AG09319 (cell line): ENCODE measurements at regions not wholly inside any gene's neighbourhood (a gene's known extent, or its start where the extent isn't known, plus 50 kb on each side); places are given as distances from the start of the nearest gene placed in this dataset.
"Not testable (repeated sequence)": the region's sequence is repeated elsewhere in the genome, so short reads cannot be mapped to it uniquely, and the experiment has no call there.

ENCODE experiments used
- DNase-seq: peaks from one replicate; pipeline ENCODE4 v3.0.0-alpha.2; 2010; ENCODE audit warnings: low read depth; ENCODE audit errors: extremely low read depth
- TF ChIP-seq, protein P1 (sequence below): IDR thresholded peaks from 2 replicates; pipeline ENCODE4 v1.5.1; 2011; ENCODE audit warnings: low read depth, mild to moderate bottlenecking, inconsistent platforms, low read length, moderate library complexity

DNA sequence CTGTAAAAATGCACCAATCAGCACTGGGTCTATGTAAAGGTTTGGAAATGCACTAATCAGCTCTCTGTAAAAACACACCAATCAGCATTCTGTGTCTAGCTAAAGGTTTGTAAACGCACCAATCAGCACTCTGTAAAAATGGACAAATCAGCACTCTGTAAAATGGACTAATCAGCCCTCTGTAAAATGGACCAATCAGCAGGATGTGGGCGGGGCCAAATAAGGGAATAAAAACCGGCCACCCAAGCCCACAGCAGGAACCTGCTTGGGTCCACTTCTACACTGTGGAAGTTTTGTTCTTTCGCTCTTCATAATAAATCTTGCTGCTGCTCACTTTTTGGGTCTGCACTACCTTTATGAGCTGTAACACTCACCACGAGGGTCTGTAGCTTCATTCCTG is 101.0 kb downstream of the SMC2 start:
- not testable (repeated sequence) for DNase-seq

DNA sequence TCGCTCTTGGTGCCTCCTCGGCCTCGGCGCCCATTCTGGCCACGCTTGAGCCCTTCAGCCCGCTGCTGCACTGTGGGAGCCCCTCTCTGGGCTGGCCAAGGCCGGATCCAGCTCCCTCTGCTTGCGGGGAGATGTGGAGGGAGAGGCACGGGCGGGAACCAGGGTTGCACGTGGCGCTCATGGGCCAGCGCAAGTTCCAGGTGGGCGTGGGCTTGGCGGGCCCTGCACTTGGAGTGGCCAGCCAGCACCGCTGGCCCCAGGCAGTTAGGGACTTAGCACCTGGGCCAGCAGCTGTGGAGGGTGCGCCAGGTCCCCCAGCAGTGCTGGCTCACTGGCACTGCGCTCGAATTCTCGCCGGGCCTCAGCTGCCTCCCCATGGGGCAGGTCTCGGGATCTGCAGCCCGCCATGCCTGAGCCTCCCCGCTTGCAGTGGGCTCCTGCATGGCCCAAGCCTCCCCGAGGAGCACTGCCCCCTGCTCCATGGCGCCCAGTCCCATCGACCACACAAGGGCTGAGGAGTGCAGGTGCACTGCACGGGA is 106.4 kb downstream of the SMC2 start:
- DNase-seq, result no peak
- TF ChIP-seq, protein P1, sequence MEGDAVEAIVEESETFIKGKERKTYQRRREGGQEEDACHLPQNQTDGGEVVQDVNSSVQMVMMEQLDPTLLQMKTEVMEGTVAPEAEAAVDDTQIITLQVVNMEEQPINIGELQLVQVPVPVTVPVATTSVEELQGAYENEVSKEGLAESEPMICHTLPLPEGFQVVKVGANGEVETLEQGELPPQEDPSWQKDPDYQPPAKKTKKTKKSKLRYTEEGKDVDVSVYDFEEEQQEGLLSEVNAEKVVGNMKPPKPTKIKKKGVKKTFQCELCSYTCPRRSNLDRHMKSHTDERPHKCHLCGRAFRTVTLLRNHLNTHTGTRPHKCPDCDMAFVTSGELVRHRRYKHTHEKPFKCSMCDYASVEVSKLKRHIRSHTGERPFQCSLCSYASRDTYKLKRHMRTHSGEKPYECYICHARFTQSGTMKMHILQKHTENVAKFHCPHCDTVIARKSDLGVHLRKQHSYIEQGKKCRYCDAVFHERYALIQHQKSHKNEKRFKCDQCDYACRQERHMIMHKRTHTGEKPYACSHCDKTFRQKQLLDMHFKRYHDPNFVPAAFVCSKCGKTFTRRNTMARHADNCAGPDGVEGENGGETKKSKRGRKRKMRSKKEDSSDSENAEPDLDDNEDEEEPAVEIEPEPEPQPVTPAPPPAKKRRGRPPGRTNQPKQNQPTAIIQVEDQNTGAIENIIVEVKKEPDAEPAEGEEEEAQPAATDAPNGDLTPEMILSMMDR, result no peak

DNA sequence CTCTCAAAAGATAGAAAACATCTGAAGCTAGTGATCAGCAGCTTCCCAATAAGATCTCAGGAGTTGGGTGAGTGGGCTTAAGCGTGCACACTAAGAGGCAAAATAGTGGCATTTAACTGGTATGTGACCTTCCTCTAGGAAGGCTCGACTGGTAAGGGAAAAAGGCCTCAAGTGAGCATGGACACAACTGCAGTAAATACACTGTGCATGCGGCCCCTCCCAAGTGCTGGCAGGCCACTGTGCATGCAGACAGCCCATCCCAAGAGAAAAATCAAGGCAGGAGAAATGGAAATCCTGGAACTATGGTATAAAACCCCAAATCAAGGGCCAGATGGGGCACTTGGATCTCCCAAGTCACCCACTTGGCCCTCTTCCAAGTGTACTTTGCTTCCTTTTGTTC is 112.7 kb downstream of the SMC2 start:
- TF ChIP-seq, protein P1, result no peak

DNA sequence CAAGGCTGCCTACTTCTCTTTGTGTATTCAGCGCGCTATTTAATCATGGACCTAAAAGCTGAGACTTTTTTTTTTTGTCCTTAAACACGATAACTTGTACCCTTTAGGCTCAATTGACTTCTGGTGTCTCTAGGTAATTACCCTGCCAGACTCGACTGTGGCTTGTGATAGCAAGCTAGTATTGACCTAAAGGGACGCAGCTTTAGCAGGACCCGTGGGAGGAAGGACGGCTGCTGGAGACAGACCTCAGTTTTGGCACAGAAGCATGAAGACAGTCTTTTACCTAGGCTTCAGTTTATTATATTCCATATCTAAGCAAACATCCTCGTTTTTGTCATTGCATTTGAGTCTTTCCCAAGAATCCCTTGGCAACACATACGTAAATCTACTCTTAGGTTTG is 115.3 kb downstream of the SMC2 start:
- DNase-seq, result no peak
- TF ChIP-seq, protein P1, result no peak

More for the DNA sequence above, 112.7 kb downstream of the SMC2 start:
- DNase-seq, result no peak

DNA sequence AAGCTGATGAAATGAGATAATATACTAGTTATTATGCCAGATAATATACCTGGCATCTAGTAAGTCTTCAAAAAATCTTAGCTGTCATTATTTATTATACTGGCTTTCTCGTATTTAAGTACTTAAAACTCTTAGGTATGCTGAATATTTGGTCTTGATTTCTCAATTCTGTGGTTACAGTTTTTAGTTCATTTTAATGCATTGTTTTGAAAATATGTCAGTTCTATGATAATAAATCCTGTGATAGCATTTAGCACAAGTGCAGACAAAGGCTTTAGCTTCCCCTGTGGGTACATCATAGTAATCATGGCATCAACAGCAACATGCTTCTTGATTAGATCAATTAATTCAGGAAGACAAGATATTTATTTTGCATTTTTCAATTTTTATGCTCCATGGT is 133.0 kb downstream of the SMC2 start:
- TF ChIP-seq, protein P1, result no peak
- no peak for DNase-seq

DNA sequence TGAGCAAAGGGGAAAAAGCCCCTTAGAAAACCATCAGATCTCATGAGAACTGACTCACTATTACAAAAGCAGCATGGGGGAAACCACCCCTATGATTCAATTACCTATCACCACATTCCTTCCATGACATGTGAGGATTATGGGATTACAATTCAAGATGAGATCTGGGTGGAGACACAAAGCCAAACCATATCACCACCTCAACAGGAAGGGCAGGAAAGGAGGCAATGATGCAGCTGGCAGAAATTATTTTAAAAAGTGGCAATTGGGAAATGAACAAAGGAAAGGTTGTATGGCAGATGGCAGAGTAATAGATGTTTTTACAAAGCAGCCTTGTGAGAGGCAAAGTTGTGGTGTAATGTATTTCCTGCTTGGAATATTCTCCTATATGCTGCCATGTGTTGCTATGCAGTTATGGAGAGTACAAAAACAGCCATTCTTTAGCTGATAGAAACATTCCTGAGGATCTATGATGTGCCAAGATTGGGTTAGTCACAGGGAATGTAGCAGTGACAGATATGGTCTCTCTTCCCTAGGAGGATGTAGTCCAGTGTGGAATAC is 138.8 kb downstream of the SMC2 start:
- DNase-seq, result no peak
- TF ChIP-seq, protein P1, result no peak

DNA sequence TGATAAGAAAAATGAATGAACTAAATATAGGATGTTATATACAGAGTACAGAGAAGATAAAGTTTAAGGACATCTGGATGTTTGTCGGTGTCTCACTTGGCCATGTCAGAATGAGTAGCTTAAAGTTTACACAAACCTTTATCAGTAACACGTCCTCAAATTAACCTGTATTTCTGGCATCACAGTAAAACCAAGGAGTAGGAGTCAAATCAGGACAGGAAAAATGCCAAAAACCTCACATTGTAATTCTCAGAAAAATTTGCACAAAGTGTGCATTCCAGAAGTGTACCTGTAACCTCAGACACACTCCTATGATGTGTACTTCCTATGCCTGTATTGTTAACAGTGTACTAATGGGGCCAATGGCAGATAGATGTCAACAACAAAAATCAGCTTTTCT is 139.3 kb downstream of the SMC2 start:
- TF ChIP-seq, protein P1, result no peak
- DNase-seq, result no peak

DNA sequence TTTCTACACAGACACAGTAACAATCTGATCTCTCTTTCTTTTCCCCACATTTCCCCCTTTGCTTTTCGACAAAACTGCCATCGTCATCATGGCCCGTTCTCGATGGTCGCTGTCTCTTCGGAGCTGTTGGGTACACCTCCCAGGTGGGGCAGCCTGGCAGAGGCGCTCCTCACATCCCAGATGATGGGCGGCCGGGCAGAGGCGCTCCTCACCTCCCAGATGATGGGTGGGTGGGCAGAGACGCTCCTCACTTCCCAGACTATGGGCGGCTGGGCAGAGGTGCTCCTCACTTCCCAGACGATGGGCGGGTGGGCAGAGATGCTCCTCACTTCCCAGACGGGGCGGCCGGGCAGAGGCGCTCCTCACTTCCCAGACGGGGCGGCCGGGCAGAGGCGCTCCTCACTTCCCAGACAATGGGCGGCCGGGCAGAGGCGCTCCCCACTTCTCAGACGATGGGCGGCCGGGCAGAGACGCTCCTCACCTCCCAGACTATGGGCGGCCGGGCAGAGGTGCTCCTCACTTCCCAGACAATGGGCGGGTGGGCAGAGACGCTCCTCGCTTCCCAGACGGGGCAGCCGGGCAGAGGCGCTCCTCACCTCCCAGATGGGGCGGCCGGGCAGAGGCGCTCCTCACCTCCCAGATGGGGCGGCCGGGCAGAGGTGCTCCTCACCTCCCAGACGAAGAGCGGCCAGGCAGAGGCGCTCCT is 140.7 kb downstream of the SMC2 start:
- DNase-seq, result not testable (repeated sequence)

DNA sequence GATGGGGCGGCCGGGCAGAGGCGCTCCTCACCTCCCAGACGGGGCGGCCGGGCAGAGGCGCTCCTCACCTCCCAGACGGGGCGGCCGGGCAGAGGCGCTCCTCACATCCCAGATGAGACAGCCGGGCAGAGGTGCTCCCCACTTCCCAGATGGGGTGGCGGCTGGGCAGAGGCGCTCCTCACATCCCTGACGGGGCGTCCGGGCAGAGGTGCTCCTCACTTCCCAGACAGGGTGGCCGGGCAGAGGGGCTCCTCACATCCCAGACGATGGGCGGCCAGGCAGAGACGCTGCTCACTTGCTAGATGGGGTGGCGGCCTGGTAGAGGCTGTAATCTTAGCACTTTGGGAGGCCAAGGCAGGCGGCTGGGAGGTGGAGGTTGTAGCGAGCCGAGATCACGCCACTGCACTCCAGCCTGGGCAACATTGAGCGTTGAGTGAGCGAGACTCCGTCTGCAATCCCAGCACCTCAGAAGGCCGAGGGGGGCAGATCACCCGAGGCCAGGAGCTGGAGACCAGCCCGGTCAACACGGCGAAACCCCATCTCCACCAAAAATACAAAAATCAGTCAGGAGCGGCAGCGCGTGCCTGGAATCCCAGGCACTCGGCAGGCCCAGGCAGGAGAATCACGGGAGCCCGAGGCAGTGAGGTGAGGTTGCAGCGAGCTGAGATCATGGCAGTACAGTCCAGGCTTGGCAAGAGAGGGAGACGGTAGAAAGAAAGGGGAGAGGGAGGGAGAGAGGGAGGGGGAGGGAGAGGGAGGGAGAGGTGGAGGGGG is 141.4 kb downstream of the SMC2 start:
- DNase-seq, result not testable (repeated sequence)
